CD8-positive, alpha-beta memory T cell (primary cell): ENCODE measurements at regions not wholly inside any gene's neighbourhood (a gene's known extent, or its start where the extent isn't known, plus 50 kb on each side); places are given as distances from the start of the nearest gene placed in this dataset.
A peak's percentile ranks its signal among the peaks of the same experiment; 100 is the strongest.

Experiments
- CTCF ChIA-PET: fragments of 350-600 bp; sonication (Branson Sonifier 250); formaldehyde crosslinking; loops from one replicate; lab custom pipeline; 2021; ENCODE audit warnings: antibody characterized with exemption; lab: Charles Lee
- POLR2A ChIA-PET: fragments of 350-600 bp; sonication (Branson Sonifier 250); formaldehyde crosslinking; loops from one replicate; lab custom pipeline; 2021; ENCODE audit warnings: antibody characterized with exemption; lab: Charles Lee
- DNase-seq, 5 donors: peaks; one replicate each; pipeline versions ENCODE4 v3.0.0 to v3.0.0-alpha.2; 2020 to 2022; ENCODE audit warnings: mixed read lengths in 1 of 5
- H3K27ac ChIP-seq: one replicate; pipeline ENCODE4 v1.7.0; 2013; ENCODE audit warnings: low read depth, mild to moderate bottlenecking, low read length, moderate library complexity
- H3K27me3 ChIP-seq: 2 replicates; pipeline ENCODE4 v1.7.0; 2013; ENCODE audit warnings: low read length, mild to moderate bottlenecking; ENCODE audit not compliant: insufficient read depth, poor library complexity, severe bottlenecking
- H3K36me3 ChIP-seq: 2 replicates; pipeline ENCODE4 v1.7.0; 2013; ENCODE audit warnings: mild to moderate bottlenecking, low read length, moderate library complexity; ENCODE audit not compliant: insufficient read depth
- H3K4me1 ChIP-seq: 2 replicates; pipeline ENCODE4 v1.7.0; 2013; ENCODE audit warnings: mild to moderate bottlenecking, low read length, moderate library complexity; ENCODE audit not compliant: insufficient read depth
- H3K4me3 ChIP-seq: 2 replicates; pipeline ENCODE4 v1.7.0; 2013; ENCODE audit warnings: mild to moderate bottlenecking, low read length
- H3K9me3 ChIP-seq: 2 replicates; pipeline ENCODE4 v1.7.0; 2013; ENCODE audit warnings: mild to moderate bottlenecking, low read length
- H3K27ac Mint-ChIP-seq, 8 donors: one replicate each; pipeline ENCODE4 v1.8.0; 2020 to 2021; ENCODE audit warnings: mixed read lengths in 8 of 8, mild to moderate bottlenecking in 6 of 8, inconsistent platforms in 3 of 8, moderate library complexity in 3 of 8
- H3K27me3 Mint-ChIP-seq, 2 donors: one replicate each; pipeline ENCODE4 v1.8.0; 2020 to 2021; ENCODE audit warnings: mixed read lengths in 2 of 2, mild to moderate bottlenecking in 1 of 2, moderate library complexity in 1 of 2
- H3K36me3 Mint-ChIP-seq, 3 donors: one replicate each; pipeline ENCODE4 v1.8.0; 2020 to 2021; ENCODE audit warnings: mixed read lengths in 3 of 3, inconsistent platforms in 1 of 3, mild to moderate bottlenecking in 1 of 3
- H3K4me1 Mint-ChIP-seq, 3 donors: one replicate each; pipeline ENCODE4 v1.8.0; 2020 to 2021; ENCODE audit warnings: mixed read lengths in 3 of 3, inconsistent platforms in 1 of 3, mild to moderate bottlenecking in 1 of 3
- H3K4me3 Mint-ChIP-seq, 7 donors: one replicate each; pipeline ENCODE4 v1.8.0; 2020 to 2021; ENCODE audit warnings: mixed read lengths in 7 of 7, mild to moderate bottlenecking in 6 of 7, moderate library complexity in 4 of 7, inconsistent platforms in 2 of 7
- H3K9me3 Mint-ChIP-seq, 5 donors: one replicate each; pipeline ENCODE4 v1.8.0; 2020 to 2022; ENCODE audit warnings: mixed read lengths in 5 of 5, mild to moderate bottlenecking in 3 of 5, moderate library complexity in 2 of 5, inconsistent platforms in 1 of 5

- peaks cover 8 to 49% (median 21%) of the 10 kb centered on the region in 5 donors for H3K9me3 Mint-ChIP-seq
- H3K36me3 Mint-ChIP-seq, result no peaks in the 10 kb centered on the region
- no peaks in the 10 kb centered on the region for H3K4me1 Mint-ChIP-seq
- H3K27me3 ChIP-seq, result no peaks in the 10 kb centered on the region
- ChIA-PET CTCF (no interaction called here), POLR2A (no interaction called here)
- peaks cover 0 to 2% of the 10 kb centered on the region in 2 donors for H3K27me3 Mint-ChIP-seq
- no peak overlapping the region for H3K27ac ChIP-seq
- H3K9me3 ChIP-seq, result no peaks in the 10 kb centered on the region
- no peak overlapping the region for H3K4me3 Mint-ChIP-seq
- no peaks in the 10 kb centered on the region for H3K4me1 ChIP-seq
- no peak overlapping the region for H3K4me3 ChIP-seq
- no peak for DNase-seq
- H3K27ac Mint-ChIP-seq, result no peak overlapping the region
- H3K36me3 ChIP-seq, result no peaks in the 10 kb centered on the region
Observed at GRCh38 chr9:11559001-11559776, 946.4 kb upstream of the PTPRD start.

DNA sequence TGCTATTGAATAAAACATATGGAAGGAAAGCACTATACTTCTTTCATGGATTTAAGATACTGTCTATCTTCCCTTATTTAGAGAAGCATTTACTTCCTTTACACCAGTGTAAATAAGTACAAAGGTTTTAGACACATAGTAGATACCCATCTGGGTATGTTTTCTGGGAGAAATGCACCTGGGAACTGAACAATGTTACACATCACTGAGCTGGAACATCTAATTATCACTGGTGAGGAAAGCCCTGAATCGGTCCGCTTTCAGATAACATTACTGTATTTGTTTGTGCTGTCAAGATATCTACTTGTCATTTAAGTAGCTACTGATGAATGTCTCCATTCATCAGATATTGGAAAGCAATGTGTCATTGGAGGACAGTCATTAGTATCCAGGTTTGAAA, 964.7 kb upstream of the PTPRD start:
- CTCF ChIA-PET, result no interaction called here
- H3K4me1 ChIP-seq, result no peaks in the 10 kb centered on the region

DNA sequence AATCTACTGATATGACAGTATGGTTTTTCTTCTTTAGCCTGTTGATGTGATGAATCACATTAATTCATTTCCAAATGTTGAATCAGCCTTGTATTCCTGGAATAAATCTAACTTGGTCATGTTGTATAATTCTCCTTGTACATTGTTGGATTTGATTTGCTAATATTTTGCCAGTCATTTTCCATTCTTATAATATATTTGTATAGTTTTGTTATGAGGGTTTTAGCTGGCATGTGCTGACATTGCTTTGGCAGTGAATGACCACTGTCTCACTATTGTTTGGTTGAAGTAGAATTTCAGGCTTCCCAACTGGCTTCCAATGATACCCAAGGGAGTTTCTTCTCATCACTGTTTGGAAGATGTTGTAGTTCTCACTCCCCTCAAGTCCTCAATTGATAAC, 983.0 kb upstream of the PTPRD start:
- H3K4me3 Mint-ChIP-seq, result no peak overlapping the region
- no peaks in the 10 kb centered on the region for H3K4me1 Mint-ChIP-seq
- H3K9me3 ChIP-seq, result no peaks in the 10 kb centered on the region

More for the DNA sequence above, 964.7 kb upstream of the PTPRD start:
- H3K9me3 ChIP-seq, result no peaks in the 10 kb centered on the region
- no peaks in the 10 kb centered on the region for H3K27me3 Mint-ChIP-seq
- no peaks in the 10 kb centered on the region for H3K27me3 ChIP-seq
- no peak for DNase-seq
- peaks cover 13 to 20% (median 17%) of the 10 kb centered on the region in 5 donors for H3K9me3 Mint-ChIP-seq
- H3K27ac ChIP-seq, result no peak overlapping the region
- POLR2A ChIA-PET, result no interaction called here
- no peak overlapping the region for H3K4me3 ChIP-seq
- no peaks in the 10 kb centered on the region for H3K36me3 ChIP-seq
- H3K4me1 Mint-ChIP-seq, result no peaks in the 10 kb centered on the region
- no peak overlapping the region for H3K27ac Mint-ChIP-seq
- no peak overlapping the region for H3K4me3 Mint-ChIP-seq
- no peaks in the 10 kb centered on the region for H3K36me3 Mint-ChIP-seq

DNA sequence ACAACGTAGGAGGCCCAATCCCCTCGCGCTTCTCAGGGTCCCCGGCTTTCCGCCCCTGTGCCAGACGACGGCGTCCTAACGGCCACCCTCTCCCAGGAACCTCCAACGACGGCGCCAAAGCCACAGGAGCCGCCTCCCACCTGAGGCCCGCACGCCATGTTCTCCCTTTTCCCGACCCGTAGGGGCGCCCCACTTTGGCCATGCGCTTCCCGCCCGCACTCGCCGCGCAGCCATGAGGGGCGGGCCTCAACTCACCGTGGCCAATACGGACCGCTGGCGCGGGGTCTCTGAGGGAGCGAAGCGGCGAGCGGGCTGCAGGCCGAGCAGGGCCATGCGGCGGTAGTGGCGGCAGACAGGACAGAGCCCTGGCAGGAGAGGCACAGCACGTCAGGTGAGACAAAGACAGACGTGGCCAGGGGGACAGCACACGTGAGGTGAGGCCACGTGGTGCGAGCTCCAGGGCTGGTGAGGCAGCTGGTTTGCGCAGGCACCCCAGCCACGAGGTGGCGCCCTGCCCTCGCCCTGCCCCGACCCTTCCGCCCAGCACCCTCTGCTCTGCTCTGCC, 1005.5 kb upstream of the PTPRD start:
- no peaks in the 10 kb centered on the region for H3K4me1 ChIP-seq
- Mint-ChIP-seq H3K27me3 (no peaks in the 10 kb centered on the region), H3K9me3 (peaks cover 13 to 48% (median 25%) of the 10 kb centered on the region in 5 donors), H3K27ac (no peak overlapping the region), H3K36me3 (no peaks in the 10 kb centered on the region), H3K4me3 (no peak overlapping the region), H3K4me1 (no peaks in the 10 kb centered on the region)
- POLR2A ChIA-PET, result no interaction called here
- no peak overlapping the region for H3K27ac ChIP-seq
- CTCF ChIA-PET, result no interaction called here
- H3K36me3 ChIP-seq, result no peaks in the 10 kb centered on the region
- no peaks in the 10 kb centered on the region for H3K27me3 ChIP-seq
- no peaks in the 10 kb centered on the region for H3K9me3 ChIP-seq
- DNase-seq, result peak in 1 of 5 donors; percentile 34
- H3K4me3 ChIP-seq, result no peak overlapping the region

More for the DNA sequence above, 983.0 kb upstream of the PTPRD start:
- no peak overlapping the region for H3K27ac ChIP-seq
- no peak for DNase-seq
- Mint-ChIP-seq H3K36me3 (no peaks in the 10 kb centered on the region), H3K27ac (no peak overlapping the region), H3K27me3 (no peaks in the 10 kb centered on the region), H3K9me3 (peaks cover 11 to 35% (median 13%) of the 10 kb centered on the region in 5 donors)
- H3K27me3 ChIP-seq, result no peaks in the 10 kb centered on the region
- H3K36me3 ChIP-seq, result no peaks in the 10 kb centered on the region
- H3K4me3 ChIP-seq, result no peak overlapping the region
- CTCF ChIA-PET, result no interaction called here
- POLR2A ChIA-PET, result no interaction called here
- H3K4me1 ChIP-seq, result no peaks in the 10 kb centered on the region

- ChIA-PET CTCF (no interaction called here), POLR2A (no interaction called here)
- no peak overlapping the region for H3K27ac ChIP-seq
- no peaks in the 10 kb centered on the region for H3K9me3 ChIP-seq
- Mint-ChIP-seq H3K36me3 (no peaks in the 10 kb centered on the region), H3K27me3 (no peaks in the 10 kb centered on the region), H3K4me1 (no peaks in the 10 kb centered on the region), H3K4me3 (no peak overlapping the region), H3K9me3 (peaks cover 12 to 45% (median 22%) of the 10 kb centered on the region in 5 donors), H3K27ac (no peak overlapping the region)
- H3K36me3 ChIP-seq, result no peaks in the 10 kb centered on the region
- no peaks in the 10 kb centered on the region for H3K27me3 ChIP-seq
- DNase-seq, result no peak
- no peaks in the 10 kb centered on the region for H3K4me1 ChIP-seq
- no peak overlapping the region for H3K4me3 ChIP-seq
Observed at GRCh38 chr9:11632691-11633090, 1019.9 kb upstream of the PTPRD start.

DNA sequence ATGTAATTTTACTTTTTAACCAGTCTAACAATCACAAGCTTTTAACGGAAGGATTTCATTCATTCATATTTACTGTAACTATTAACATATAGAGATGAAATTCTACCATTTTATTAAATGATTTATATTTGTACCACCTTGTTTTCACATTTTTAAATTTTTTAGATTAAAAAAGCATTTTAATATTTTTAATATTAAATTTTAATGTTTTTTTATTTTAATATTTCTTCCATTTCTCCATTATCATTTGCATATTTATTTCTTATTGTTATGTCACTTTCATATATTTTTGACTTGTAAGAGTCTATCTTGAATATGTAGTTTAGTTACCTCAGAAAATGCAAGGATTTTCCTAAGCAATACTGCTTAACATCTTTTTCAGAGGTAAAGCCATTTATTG, 1034.0 kb upstream of the PTPRD start:
- Mint-ChIP-seq H3K36me3 (no peaks in the 10 kb centered on the region), H3K27me3 (no peaks in the 10 kb centered on the region), H3K4me1 (no peaks in the 10 kb centered on the region), H3K9me3 (peaks cover 9 to 26% (median 17%) of the 10 kb centered on the region in 5 donors), H3K27ac (no peak overlapping the region), H3K4me3 (no peak overlapping the region)
- POLR2A ChIA-PET, result no interaction called here
- no peak overlapping the region for H3K4me3 ChIP-seq
- no peak overlapping the region for H3K27ac ChIP-seq
- H3K4me1 ChIP-seq, result no peaks in the 10 kb centered on the region
- CTCF ChIA-PET, result no interaction called here
- H3K36me3 ChIP-seq, result no peaks in the 10 kb centered on the region
- no peak for DNase-seq
- H3K9me3 ChIP-seq, result no peaks in the 10 kb centered on the region
- H3K27me3 ChIP-seq, result no peaks in the 10 kb centered on the region

DNA sequence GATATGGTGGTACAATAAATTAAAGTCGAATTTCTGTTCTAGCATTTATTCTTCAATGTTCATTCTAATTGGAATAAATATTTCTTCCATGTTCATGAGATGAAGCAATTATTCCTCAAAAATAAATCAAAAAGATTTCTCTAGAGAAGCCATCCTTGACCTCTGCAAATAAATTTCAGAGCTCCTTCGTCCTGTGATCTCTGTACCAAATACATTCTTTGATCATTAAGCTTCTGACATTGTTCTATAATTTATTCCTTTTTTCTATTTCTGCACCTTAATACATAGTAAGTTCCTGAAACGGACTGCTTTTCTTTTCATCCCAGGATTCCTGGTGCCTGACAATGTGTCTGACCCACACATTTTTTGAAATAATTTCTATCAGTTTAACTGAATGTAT, 1039.3 kb upstream of the TYRP1 start:
- POLR2A ChIA-PET, result no interaction called here
- Mint-ChIP-seq H3K4me3 (no peak overlapping the region), H3K9me3 (peaks cover 9 to 37% (median 15%) of the 10 kb centered on the region in 5 donors), H3K27ac (no peak overlapping the region), H3K4me1 (no peaks in the 10 kb centered on the region), H3K36me3 (no peaks in the 10 kb centered on the region), H3K27me3 (no peaks in the 10 kb centered on the region)
- no peak overlapping the region for H3K27ac ChIP-seq
- H3K36me3 ChIP-seq, result no peaks in the 10 kb centered on the region
- no peak for DNase-seq
- H3K9me3 ChIP-seq, result peaks cover 6% of the 10 kb centered on the region
- no peaks in the 10 kb centered on the region for H3K27me3 ChIP-seq
- CTCF ChIA-PET, result no interaction called here
- no peak overlapping the region for H3K4me3 ChIP-seq
- H3K4me1 ChIP-seq, result no peaks in the 10 kb centered on the region

DNA sequence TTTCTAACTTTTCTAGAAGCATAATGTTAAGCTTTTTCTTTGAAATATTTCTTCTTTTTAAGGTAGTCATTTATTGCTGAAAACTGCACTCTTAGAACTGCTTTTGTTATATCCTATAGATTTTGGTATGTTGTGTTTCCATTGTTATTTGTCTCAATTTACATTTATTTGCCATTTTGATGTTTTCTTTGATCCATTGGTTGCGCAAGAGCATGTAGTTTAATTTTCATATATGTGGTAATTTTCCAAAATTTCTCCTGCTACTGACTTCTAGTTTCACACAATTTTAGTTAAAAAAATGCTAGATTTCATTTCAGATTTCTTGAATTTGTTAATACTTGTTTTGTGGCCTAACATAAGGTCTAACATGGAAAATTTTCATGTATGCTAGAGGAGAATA, 1029.3 kb upstream of the TYRP1 start:
- H3K9me3 Mint-ChIP-seq, result peaks cover 7 to 32% (median 28%) of the 10 kb centered on the region in 5 donors
- no peaks in the 10 kb centered on the region for H3K4me1 Mint-ChIP-seq
- POLR2A ChIA-PET, result no interaction called here
- Histone ChIP-seq H3K27me3 (no peaks in the 10 kb centered on the region), H3K36me3 (no peaks in the 10 kb centered on the region), H3K4me3 (no peak overlapping the region), H3K9me3 (no peaks in the 10 kb centered on the region), H3K4me1 (no peaks in the 10 kb centered on the region), H3K27ac (no peak overlapping the region)
- no peaks in the 10 kb centered on the region for H3K27me3 Mint-ChIP-seq
- CTCF ChIA-PET, result no interaction called here
- DNase-seq, result no peak
- H3K36me3 Mint-ChIP-seq, result no peaks in the 10 kb centered on the region
- no peak overlapping the region for H3K27ac Mint-ChIP-seq
- H3K4me3 Mint-ChIP-seq, result no peak overlapping the region
